Dermis blood vessel endothelial cell (primary cell): ENCODE measurements at regions not wholly inside any gene's neighbourhood (a gene's known extent, or its start where the extent isn't known, plus 50 kb on each side); places are given as distances from the start of the nearest gene placed in this dataset.
"Not testable (repeated sequence)": the region's sequence is repeated elsewhere in the genome, so short reads cannot be mapped to it uniquely, and the experiment has no call there.

Experiments
- DNase-seq: peaks from one replicate; pipeline ENCODE4 v3.0.0; 2010

DNA sequence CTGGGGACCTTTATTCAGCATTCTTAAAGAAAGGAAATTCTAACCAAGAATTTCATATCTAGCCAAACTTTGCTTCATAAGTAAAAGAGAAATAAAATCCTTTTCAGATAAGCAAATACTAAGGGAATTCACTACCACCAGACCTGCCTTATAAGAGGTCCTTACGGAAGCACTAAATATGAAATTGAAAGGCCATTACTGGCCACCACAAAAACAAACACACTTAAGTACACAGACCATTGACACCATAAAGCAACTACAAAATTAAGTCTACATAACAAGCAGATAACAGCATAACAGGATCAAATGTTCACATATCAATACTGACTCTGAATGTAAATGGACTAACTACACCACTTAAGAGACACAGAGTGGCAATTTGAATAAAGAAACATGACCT, 361.4 kb upstream of the POU5F2 start:
- DNase-seq = no peak

DNA sequence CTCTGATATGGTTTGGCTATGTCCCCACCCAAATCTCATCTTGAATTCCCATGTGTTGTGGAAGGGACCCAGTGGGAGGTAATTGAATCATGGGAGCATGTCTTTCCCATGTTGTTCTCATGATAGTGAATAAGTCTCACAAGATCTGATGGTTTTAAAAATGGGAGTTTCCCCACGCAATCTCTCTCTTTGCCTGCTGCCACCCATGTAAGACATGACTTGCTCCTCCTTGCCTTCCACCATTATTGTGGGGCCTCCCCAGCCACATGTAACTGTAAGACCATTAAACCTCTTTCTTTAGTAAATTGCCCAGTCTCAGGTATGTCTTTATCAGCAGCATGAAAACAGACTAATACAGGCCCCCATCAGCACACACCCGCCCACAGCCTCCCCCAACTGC, 356.0 kb upstream of the POU5F2 start:
- not testable (repeated sequence) for DNase-seq

DNA sequence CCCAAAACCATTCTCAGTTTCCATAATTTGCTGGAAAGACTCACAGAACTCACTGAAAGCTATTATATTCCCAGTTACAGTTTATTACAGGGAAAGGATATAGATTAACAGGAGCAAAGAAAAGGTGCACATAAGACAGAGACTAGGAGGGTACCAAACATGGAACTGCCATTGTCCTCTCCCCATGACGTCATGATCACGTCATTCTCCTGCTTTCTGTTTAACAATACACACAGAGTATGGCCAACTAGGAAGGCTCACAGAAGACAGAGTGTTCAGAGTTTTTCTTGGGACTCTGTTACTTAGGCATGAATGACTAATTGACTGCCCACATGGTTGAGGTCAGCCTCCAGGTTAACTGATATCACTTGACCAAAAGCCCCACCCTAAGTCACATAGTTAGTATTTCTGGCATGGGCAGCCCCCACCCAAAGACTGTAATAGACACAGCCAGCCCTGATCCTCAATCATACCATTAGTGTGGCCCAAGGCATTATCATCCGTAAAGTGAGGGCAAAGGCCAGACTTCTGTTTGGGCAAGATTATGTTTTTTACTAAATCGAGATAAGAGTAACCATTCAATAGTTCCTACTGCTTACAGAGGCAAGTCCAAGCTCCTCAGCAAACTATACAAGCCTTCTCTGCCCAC, 353.5 kb upstream of the POU5F2 start:
- no peak for DNase-seq

DNA sequence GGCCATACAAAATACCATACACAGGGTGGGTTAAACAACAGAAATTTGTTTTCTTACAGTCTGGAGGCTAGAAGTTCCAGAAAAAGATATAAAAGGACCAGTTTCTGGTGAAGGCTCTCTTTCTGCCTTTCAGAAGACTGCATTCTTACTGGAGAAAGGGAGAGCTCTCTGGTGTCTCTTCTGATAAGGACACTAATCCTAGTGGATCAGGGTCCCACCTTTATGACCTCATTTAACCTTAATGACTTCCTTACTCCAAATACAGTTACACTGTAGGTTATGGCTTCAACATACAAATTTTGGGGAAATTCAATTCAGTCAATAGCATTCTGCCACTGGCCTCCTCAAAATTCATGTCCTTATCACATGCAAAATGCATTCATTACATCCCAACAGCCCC, 351.9 kb upstream of the POU5F2 start:
- DNase-seq = no peak

DNA sequence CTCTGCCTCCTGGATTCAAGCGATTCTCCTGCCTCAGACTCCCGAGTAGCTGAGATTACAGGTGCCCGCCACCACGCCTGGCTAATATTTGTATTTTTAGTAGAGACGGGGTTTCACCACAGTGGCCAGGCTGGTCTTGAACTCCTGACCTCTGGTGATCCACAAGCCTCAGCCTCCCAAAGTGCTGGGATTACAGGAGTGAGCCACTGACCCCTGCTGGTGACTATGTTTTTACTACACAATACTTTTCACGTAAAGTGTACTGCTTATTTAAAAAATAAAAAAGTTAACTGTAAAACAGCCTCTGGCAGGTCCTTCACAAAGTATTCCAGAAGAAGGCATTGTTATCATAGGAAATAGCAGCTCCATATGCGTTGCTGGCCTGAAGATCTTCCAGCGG, 345.2 kb upstream of the POU5F2 start:
- DNase-seq = peak; percentile 45

DNA sequence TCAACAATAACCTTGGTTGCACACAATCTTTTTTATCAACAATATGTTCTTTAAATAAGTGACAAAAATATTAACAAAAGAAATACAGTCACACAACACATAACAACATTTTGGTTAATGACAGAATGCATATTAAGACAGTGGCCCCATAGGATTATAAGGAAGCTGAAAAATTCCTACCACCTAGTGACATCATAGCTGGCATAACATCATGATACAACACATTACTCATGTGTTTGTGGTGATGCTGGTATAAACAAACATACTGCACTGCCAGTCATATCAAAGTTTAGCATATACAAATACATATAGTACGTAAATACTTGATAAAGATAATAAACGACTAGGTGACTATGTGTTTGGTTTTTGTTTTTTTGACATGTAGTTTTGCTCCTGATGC, 344.8 kb upstream of the POU5F2 start:
- no peak for DNase-seq

DNA sequence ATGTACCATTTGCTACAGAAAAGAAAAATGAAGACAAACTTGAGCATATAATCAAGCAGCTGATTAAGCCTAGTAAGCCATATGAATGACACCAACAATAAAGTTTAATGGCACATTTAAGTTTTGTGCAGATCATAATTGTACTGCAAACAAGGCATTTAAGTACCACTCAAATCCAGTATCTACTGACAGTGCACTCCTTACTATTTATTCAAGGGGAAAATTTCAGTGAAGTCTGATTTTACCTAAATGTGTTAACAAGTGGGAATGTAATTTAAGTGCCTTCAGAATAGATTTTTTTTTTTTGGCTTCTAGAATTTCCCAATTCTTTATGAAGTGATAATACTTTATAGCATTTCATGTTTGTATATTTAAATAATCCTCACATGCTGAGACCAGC, 341.0 kb upstream of the POU5F2 start:
- DNase-seq = no peak

DNA sequence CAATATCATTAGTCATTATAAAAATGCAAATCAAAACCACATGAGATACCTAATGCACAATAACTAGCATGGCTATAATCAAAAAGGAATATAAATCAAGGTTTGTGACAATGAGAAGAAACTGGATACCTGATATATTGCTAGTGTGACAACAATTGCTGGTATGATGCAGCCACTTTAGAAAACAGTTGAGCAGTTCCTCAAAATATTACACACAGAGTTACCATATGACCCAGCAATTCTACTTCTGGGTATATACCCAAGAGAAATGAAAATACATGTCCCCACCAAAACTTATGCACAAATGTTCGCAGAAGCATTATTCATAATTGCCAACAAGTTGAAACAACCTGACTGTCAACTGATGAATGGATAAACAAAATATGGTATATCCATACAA, 339.7 kb upstream of the POU5F2 start:
- no peak for DNase-seq

DNA sequence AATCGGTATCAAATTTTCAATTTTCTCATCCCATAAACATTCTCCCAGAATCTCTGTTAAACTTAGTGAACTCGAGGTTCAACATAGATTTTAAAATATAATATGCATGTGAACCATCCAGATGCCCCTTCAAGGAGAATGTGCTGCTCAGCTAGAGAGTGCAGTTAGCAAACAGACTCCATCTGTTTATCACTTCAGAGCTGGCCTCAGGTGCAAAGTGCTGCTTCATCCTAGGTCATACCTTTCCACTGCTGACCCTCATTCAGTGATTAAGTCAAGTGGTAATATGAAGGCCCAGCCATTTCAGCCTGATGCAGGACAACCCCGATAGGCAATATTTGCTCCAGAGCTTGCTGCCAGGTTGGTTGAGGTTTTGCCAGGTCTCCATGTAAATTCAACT, 339.0 kb upstream of the POU5F2 start:
- DNase-seq = no peak

DNA sequence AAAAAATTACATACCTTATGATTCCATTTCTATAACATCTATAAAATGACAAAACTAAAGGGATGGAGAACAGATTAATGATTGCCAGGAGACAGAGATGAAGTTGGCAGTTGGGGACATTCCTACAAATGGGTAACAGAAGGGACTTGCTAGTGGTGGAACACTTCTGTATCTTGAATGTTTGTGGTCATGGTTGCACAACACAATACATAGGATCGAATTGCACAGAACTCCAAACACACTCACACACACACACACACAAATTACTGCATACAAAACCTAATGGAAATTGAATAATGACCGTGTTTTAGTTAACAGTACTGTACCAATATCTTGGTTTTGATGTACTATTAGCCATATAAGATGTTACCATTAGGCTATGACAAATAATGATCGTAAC, 330.7 kb upstream of the POU5F2 start:
- DNase-seq = no peak

DNA sequence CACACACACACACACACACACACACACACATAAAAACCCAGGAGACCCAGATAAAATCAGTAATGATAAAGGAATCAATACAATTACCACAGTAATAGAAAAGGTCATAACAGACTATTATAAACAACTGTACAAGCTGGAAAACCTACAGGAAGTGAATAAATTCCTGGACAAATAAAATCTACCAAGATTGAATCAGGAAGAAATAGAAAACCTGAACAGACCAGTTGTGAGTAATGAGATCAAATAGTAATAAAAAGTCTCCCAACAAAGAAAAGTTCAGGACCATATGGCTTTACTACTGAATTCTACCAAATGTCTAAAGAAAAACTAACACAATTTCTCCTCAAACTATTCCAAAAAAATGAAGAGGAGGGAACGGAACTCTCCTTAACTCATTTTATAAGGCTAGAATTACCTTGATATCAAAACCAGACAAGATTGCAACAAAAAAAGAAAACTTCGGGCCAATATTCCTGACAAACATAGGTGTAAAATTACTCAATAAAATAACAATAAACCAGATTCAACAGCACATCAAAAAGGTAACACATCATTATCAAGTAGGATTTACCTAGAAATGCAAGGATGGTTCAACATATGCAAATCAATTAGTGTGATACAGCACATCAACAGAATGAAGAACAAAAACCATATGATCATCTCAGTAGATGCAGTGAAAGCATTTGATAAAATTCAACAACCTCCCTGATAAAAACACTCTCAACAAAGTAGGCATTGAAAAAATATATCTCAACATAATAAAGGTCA, 325.2 kb upstream of the POU5F2 start:
- DNase-seq = peak; percentile 18

DNA sequence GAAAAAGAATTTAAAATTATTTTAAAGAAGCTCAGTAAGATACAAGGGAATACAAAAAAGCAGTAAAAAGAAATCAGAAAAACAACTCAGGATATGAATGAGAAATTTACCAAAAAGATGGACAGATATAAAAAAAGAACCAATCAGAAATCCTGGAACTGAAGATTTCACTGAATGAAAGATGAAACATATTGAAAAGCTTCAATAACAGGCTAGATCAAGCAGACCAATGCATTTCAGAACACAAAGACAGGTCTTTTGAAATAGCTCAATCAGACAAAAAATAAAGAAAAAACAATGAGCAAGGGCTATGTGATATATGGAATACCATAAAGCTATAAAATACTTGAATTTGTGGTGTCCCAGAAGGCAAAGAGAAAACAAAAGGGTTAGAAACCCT, 322.6 kb upstream of the POU5F2 start:
- no peak for DNase-seq

DNA sequence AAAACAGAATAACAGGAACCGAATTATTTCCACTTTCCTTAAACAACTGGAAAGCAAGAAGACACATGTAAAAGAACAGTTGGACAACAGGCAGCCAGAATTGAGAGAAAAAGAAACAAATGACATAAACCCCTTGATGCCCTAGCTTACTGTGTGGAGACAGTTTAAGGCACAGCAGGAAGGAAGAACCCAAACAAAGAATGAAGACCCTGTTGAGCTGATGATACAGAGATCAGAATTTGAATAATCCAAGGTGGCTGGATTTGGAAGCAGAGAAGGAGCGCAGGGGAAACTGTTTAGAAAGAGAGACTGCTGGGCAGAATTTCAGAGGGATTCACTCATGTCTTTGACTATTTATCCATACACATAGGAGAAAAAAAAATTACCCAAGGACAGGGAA, 316.3 kb upstream of the POU5F2 start:
- DNase-seq = no peak

DNA sequence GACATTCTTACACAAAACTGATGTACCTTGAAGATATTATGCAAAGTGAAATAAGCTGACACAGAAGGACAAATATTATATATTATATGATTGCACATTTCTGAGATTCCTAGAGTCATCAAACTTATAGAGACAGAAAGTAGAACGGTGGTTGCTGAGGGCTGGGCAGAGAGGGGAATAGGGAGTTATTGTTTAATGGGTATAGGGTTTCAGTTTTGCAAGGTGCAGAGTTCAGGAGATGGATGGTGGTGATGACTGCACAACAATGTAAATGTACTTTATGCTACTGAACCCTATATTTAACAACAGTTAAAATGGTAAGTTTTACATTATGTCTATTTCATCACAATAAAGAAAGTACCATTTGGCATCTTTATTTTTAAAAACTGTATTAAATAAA, 315.8 kb upstream of the POU5F2 start:
- DNase-seq = no peak

DNA sequence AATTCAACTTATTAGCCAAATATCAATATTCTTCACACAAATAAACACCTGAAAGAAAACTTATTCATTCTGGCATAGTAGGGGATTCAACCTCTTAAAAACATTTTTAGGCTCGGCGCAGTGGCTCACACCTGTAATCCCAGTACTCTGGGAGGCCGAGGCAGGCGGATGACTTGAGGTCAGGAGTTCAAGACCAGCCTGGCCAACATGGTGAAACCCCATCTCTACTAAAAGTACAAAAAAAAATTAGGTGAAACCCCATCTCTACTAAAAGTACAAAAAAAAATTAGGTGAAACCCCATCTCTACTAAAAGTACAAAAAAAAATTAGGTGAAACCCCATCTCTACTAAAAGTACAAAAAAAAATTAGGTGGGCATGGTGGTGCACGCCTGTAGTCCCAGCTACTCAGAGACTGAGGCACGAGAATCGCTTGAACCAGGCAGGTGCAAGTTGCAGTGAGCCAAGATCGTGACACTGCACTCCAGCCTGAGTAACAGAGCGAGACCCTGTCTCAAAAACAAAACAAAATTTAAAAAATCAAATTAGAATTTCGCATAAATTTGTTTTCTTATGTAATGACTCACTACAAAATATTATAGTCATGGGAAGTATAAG, 308.0 kb upstream of the POU5F2 start:
- DNase-seq = not testable (repeated sequence)

DNA sequence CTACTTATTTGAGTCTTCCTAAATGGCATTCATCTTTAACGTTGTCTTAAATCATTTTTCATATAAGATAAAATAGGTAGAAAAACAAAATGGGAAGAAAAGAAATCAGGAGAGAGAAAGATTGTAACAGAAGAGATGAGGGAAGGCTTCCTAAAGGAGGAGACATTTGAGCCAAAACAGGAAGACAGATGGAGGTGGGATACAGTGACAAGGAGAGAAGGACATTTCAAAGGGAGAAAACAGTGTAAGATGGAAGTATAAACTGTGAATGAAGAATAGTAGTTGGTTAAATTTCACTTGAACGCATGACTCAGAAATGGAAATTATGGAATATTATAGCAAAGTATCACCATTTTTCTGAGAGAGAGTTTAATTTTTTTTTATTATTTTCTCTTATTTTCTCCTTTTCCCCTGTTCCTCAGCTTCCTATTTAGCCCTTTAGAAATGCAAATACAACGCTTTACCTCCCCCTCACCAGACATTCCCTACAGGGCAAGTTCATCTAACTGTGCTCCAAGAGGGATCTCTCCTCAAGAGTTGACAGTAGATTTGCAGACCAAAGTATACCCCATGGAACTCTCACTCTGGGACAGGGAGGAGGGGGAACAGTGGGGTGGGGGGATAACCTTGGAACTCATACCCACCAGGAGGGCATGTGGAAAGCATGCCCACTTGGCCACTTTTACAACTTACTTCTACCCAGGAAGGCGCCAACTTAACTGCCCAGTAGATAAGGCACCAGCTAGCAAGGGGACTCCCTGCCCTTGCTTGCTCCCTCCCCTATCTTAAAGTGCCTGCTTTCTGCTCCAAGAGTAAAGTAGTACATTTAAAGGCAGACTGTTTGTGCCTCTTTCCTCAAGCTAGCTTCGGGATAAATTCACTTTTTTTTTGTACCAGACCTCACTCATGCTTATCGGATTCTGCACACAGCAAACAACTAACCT, 304.7 kb upstream of the POU5F2 start:
- DNase-seq = no peak

DNA sequence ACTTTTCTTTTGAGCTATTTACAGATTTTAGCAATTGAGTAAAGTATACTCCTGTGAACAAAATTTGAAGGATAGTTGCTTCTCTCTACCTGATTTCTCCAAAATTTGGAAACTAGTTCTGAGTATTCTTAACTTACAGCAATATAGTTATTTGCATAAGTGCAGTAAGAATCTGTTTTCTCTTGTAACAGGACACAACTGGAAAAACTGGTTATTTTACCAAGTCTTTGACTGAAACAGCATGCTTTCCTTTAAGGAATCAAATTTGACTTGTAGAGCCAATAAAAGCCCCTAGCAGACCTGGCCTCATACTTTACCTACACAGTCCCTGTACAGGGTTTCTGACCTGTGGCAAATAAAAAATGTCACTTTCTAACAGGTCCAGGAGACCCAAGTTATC, 301.9 kb upstream of the POU5F2 start:
- no peak for DNase-seq

DNA sequence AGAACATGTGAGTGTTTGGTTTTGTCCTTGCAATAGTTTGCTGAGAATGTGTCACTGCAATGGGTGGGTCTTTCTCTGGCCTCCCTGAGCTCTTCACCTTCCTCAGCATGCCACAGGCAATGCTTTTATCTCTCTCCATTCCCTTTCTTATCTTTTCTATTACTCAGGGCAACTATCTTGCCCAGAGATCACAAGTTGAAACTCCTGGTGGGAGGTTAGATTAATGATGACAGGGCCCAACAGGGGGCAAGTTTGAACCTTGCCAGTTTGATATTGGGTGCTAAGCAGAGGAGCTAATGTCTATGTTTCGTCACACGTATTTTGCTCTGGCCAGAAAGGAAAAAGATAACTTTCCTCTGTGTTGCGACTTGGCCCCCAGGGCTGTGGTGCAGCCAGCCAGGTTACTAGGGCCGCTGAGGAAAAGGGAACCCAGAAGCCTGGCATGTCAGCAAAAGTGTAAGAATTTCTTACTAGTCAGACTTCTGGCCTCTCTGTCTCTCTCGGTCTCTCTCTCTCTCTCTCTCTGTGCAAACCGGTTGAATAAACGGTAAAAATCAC, 299.3 kb upstream of the POU5F2 start:
- DNase-seq = no peak

DNA sequence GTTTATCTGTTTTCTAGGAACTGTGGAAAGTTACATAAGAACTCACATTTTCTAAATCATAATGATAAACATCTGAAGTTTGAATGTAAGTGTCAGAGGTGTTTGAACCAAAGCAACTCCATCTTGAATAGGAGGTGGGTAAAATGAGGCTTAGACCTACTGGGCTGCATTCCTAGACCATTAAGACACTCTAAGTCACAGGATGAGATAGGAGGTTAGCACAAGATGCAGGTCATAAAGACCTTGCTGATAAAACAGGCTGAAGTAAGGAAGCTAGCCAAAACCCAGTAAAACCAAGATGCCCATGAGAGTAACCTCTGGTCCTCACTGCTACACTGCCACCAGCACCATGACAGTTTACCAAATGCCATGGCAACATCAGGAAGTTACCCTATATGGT, 297.7 kb upstream of the POU5F2 start:
- DNase-seq = no peak

DNA sequence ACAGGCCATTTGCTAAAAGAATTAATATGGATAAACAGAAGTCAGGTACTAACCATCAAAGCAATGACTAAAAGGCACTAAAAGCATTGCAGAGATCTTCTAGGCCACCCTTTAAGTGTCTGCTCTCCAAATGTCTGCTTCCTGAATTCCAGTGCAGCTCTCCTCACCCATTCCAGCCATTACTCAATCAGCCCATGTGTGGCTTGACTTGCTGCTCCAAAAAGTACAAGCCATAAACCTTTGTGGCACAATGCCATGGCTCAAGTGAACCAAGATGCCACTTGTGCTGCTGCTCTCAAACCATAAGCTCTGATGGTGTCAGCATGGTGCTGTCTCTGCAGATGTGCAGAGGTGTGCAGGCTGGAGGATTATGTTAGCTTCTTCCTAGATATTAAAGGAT, 290.2 kb upstream of the POU5F2 start:
- DNase-seq = no peak

DNA sequence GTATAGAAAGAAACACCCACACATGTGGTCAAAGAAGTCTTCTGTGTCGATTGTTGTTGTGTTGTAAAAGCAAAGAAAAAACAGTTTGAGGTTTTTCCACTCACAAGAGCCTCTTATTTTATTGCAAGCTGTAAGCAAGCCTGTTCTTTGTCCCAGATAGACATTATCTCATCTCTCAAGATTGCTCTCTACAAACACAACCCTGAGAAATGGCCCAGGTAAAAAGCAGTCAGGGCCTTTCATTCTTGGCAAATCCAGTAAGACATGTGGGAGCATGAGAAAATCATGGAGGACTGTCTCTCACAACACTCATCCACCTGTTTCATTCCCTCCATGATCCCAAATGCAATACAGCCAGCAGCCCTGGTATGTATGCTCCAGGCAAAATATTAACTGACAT, 286.6 kb upstream of the POU5F2 start:
- no peak for DNase-seq

DNA sequence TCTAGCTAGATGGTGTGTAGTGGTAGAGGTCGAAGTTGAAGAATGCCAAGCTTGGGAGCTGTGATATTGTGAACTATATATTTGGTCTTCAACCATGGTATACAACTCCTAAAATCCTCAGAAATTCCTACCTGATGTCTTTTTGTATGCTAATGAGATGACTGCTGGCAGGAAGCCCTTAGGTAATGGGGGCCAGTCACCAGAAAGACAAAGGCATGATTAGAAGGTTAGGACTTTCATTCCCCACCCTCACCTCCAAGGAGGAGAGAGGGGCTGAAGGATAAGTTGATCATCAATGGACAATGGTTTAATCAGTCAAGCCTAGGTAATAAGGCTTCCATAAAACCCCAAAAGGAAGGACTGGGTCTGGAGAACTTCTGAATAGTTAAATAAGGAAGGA, 285.7 kb upstream of the POU5F2 start:
- DNase-seq = no peak
